ENCODE measurements at regions not wholly inside any gene's neighbourhood (a gene's known extent, or its start where the extent isn't known, plus 50 kb on each side); places are given as distances from the start of the nearest gene placed in this dataset.

DNA sequence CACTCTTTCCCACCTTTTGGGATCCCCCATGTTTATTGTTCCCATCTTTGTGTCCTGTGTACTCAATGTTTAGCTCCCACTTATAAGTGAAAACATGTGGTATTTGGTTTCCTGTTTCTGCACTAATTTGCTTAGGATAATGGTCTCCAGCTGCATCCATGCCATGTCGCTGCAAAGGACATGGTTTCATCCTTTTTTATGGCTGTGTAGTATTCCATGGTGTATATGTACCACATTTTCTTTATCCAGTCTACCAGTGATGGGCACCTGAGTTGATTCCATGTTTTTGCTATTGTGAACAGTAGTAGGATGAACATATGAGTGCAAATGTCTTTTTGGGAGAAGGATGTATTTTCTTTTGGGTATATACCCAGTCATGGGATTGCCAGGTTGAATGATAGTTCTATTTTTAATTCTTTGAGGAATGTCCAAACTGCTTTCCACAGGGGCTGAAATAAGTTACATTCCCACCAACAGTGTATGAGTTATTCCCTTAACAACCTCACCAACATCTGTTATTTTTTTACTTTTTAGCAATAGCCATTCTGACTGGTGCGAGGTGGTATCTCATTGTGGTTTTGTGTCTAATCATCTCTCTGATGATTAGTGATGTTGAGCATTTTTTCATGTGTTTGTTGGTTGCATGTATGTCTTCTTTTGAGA lies 55.7 kb upstream of the MEDAG start:
- TF ChIP-seq EZH2 (IDR thresholded peaks at IDR 0.05; ENCODE audit: borderline replicate concordance, low read length) = no peak
- TF ChIP-seq, protein P1, sequence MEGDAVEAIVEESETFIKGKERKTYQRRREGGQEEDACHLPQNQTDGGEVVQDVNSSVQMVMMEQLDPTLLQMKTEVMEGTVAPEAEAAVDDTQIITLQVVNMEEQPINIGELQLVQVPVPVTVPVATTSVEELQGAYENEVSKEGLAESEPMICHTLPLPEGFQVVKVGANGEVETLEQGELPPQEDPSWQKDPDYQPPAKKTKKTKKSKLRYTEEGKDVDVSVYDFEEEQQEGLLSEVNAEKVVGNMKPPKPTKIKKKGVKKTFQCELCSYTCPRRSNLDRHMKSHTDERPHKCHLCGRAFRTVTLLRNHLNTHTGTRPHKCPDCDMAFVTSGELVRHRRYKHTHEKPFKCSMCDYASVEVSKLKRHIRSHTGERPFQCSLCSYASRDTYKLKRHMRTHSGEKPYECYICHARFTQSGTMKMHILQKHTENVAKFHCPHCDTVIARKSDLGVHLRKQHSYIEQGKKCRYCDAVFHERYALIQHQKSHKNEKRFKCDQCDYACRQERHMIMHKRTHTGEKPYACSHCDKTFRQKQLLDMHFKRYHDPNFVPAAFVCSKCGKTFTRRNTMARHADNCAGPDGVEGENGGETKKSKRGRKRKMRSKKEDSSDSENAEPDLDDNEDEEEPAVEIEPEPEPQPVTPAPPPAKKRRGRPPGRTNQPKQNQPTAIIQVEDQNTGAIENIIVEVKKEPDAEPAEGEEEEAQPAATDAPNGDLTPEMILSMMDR (conservative IDR thresholded peaks at IDR 0.05 in 1 of 2, IDR thresholded peaks at IDR 0.05 in 1 of 2; ENCODE audit: extremely low read depth in 1 of 2, insufficient read depth in 1 of 2, low read depth in 1 of 2, low read length in 2 of 2) = no peak
